ENCODE measurements at regions not wholly inside any gene's neighbourhood (a gene's known extent, or its start where the extent isn't known, plus 50 kb on each side); places are given as distances from the start of the nearest gene placed in this dataset.
"Not testable (repeated sequence)": the region's sequence is repeated elsewhere in the genome, so short reads cannot be mapped to it uniquely, and the experiment has no call there.

- TF ChIP-seq CTCF (IDR thresholded peaks at IDR 0.05; ENCODE audit: insufficient read depth, low read length) = peak; percentile 99
- peak; percentile 71 for DNase-seq (ENCODE audit: low read depth)
- not testable (repeated sequence) for H3K4me3 ChIP-seq (ENCODE audit: low read depth, low read length)
These were observed 101.8 kb upstream of the GRK3 start for GRCh38 chr22:25462474-25463346.

- not testable (repeated sequence) for H3K4me3 ChIP-seq (ENCODE audit: low read depth, low read length); DNase-seq (ENCODE audit: low read depth)
These were observed 101.2 kb upstream of the GRK3 start for GRCh38 chr22:25463347-25463628.

GRCh38 chr22:25464326-25464725 lies 100.1 kb upstream of the GRK3 start:
- not testable (repeated sequence) for H3K4me3 ChIP-seq (ENCODE audit: low read depth, low read length); DNase-seq (ENCODE audit: low read depth)

- no peak for TF ChIP-seq CTCF (IDR thresholded peaks at IDR 0.05; ENCODE audit: insufficient read depth, low read length)
- no peak overlapping the region for H3K4me3 ChIP-seq (ENCODE audit: low read depth, low read length)
- no peak for DNase-seq (ENCODE audit: low read depth)
These were observed 98.5 kb upstream of the GRK3 start for GRCh38 chr22:25465949-25466348.

- H3K4me3 ChIP-seq (ENCODE audit: low read depth, low read length) = no peak overlapping the region
- no peak for TF ChIP-seq CTCF (IDR thresholded peaks at IDR 0.05; ENCODE audit: insufficient read depth, low read length)
- DNase-seq (ENCODE audit: low read depth) = no peak
These were observed 92.1 kb upstream of the GRK3 start for GRCh38 chr22:25472382-25472781.

GRCh38 chr22:25475257-25476022 lies 89.0 kb upstream of the GRK3 start:
- H3K4me3 ChIP-seq (ENCODE audit: low read depth, low read length) = no peak overlapping the region
- peak; percentile 17 for DNase-seq (ENCODE audit: low read depth)
- no peak for TF ChIP-seq CTCF (IDR thresholded peaks at IDR 0.05; ENCODE audit: insufficient read depth, low read length)

- no peak for DNase-seq (ENCODE audit: low read depth)
- no peak overlapping the region for H3K4me3 ChIP-seq (ENCODE audit: low read depth, low read length)
- TF ChIP-seq CTCF (IDR thresholded peaks at IDR 0.05; ENCODE audit: insufficient read depth, low read length) = no peak
These were observed 87.1 kb upstream of the GRK3 start for GRCh38 chr22:25477358-25477757.
